Dedifferentiated amniotic fluid mesenchymal stem cell (primary cell): ENCODE measurements at regions not wholly inside any gene's neighbourhood (a gene's known extent, or its start where the extent isn't known, plus 50 kb on each side); places are given as distances from the start of the nearest gene placed in this dataset.
A peak's percentile ranks its signal among the peaks of the same experiment; 100 is the strongest.
"Not testable (repeated sequence)": the region's sequence is repeated elsewhere in the genome, so short reads cannot be mapped to it uniquely, and the experiment has no call there.

Experiments used
- DNase-seq: peaks from one replicate; pipeline ENCODE4 v3.0.0-alpha.2; 2016; ENCODE audit errors: extremely low spot score

DNA sequence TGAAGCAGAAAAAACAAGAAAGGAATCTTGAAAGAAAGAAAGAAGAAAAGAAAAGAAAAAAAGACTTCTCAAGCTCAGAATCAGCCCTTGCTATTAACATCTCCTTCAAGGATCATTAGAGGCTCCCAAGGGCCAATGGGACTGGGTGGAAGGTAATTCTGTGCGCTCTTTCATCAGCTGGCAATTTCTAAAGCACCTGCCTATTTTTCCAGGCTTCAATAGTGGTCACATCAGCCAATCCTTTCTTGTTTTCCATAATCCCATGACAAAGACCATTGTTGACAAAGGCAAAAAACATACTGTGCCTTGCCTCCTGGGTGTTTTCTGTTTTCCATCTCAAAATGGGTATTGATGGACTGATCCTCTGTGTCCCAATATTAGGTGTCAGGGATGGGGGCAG, 88.2 kb upstream of the TSC22D1 start:
- DNase-seq = no peak

DNA sequence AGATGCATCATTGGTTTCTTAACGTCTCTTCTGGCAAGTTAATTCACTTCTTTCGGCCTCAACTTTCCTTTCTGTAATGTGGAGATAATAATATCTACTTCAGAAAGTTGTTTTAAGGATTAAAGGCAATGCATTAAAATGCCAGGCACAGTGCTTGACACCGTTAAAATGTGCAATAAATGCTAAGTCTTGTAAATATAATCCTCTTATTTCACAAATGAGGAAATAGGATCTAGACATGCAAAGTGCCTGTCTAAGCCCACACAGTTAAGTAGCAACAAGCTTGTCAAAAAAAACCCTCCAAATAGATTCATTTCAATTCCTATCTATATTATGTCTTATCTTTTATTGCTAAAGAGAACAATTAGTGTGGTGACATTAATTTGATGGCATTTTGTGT, 86.4 kb upstream of the TSC22D1 start:
- no peak for DNase-seq

GRCh38 chr13:44661936-44662335, 85.8 kb upstream of the TSC22D1 start:
- no peak for DNase-seq

DNA sequence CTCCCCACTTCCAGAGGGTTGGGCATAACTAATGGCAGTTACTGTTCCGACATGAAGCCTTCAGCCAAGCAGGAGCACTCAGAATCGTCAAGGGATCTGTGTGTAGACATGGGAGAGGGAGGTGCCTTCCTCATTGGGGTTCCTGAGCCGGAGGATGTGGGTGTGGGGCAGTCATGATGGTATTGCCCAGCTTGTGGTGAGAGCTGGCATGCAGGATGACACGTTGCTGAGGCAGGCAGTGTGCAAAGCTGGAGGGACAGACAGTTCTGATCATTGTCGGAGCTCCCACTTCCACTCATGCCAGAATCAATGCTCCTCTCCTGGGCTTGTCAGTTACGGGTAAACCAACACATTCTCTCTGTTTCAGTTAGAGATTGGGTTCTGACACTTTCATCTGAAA, 83.9 kb upstream of the TSC22D1 start:
- no peak for DNase-seq

DNA sequence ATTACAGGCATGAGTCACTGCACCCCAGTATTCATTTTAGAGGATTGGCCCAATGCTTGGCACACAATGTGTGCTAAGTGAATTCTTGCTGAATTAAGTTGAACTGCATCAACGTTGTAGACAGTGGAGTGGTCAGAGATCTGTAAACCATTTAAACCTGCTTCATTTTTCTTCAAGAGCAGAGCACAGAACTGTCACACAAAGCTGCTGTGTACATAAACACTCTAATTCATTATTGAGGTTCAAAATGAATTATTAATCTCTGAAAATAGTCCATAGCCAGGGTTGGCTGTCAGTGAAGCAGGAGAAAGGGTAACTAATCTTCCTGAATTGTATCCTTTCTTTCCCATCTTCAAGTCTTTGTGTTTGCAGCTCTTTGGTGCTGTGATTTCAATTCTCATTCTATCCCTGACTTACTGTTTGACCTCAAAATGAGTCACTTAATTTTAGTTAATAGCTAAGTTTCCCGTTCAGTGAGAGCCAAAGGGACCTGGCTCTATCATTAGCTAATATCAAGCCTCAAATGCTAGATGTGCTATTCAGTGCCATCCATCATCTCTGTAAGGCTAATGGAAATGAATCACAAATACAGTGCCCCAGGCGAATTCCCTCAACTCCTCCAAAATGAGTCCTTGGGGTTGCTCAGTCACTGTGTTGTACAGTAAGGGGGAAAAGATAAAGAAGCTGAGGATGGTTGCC, 77.0 kb upstream of the TSC22D1 start:
- DNase-seq = no peak

GRCh38 chr13:44652168-44652567, 76.0 kb upstream of the TSC22D1 start:
- DNase-seq = no peak

DNA sequence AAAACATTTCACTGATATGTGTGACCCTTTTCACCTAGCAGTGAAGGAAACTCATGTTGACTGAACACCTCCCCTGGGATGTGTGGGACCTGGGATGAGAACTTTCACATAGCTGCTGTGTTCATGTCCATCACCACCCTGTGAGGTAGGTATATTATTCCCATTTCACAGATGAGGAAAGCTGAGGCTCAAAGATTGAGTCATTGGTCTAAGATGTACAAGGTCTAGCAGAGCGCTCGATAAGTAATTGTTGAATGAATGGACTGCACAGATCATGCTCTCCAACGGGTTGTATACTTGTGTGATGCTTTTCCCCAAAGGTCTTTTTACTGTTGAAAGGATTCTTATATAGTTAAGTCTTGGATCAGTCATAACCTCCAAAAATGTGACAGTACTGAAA, 75.6 kb upstream of the TSC22D1 start:
- no peak for DNase-seq

- DNase-seq = no peak
These were observed 75.1 kb upstream of the TSC22D1 start for GRCh38 chr13:44651209-44651608.

GRCh38 chr13:44649834-44650233, 73.7 kb upstream of the TSC22D1 start:
- DNase-seq = no peak

DNA sequence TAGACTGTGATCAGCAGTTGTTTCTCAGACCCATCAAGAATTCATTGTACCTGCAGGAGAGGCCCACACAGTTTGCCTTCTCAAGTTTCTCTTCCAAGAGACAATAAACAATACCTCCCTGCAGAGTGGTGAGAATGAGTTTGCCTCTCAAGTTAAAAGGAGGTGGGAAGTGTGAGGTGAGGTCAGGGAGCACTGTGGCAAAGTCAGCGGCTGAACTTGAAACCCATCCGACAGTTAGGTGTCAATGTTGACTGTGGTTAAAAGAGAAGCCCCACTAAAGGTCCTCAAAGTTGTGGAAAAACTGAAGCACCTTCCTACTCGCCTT, 72.9 kb upstream of the TSC22D1 start:
- no peak for DNase-seq

DNA sequence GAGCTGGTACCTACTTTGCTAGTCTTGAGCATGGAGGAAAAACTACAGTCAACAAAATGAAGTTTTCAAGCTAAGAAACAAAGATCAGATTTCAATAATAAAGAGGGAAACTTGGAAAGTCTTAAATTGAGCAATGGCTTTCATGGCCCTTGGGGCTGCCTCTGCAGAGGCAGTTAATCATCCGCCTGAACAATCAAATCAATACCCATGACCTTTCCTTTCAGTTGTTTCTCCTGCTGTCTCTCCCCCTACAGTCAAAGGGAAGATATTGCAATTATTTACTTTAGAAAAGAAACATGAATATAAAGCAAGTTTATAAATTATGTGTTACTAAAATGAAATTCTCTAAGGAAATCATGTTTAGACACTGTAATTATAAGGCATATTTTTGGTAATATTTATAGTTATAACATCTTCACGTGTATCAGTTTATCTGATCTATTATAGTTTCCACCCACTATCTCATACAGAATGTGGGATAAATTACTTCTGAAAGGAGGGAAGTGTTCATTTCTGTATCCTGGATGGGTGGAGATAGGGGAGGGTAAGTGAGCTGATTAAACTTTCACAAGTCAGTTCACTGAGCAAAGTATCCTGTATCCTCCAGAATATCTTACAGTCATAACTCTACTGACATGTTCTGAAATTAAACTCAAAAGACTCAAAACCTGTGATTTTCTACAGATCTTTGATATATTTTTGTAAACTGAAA, 72.4 kb upstream of the TSC22D1 start:
- no peak for DNase-seq

DNA sequence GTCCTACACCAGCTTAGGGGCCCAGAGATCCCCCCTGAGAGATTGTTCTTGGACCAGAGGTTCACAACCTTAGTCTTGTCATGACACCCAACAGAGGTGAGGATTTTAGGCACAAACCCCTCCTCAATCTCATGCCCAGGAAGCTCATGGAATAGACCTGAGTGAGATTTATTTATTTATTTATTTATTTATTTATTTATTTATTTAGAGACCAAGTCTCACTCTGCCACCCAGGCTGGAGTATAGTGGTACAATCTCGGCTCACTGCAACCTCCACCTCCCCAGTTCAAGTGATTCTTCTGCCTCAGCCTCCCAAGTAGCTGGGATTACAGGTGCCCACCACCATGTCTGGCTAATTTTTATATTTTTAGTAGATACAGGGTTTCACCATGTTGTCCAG, 71.4 kb upstream of the TSC22D1 start:
- DNase-seq = not testable (repeated sequence)

GRCh38 chr13:44646044-44646443, 69.9 kb upstream of the TSC22D1 start:
- no peak for DNase-seq

DNA sequence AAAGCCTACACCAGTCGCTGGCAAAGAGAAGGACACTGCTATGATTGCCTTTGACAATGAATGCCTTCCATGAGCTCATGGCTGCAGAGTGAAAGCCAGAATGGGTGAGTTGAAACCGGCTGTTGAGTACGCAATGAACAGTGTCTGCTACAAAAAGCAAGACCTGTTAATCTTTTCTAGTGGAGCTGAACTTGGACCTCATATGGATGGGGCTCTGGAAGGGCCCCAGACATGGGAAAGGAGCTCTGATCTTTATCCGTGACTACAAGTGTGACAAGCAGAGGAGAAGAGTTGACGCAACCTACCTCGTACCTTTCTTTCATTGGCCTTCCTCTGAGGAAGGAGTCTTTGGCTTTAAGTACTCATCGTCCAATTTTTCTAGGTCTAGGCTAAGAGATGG, 67.1 kb upstream of the TSC22D1 start:
- no peak for DNase-seq

GRCh38 chr13:44637581-44637980, 61.5 kb upstream of the TSC22D1 start:
- no peak for DNase-seq

DNA sequence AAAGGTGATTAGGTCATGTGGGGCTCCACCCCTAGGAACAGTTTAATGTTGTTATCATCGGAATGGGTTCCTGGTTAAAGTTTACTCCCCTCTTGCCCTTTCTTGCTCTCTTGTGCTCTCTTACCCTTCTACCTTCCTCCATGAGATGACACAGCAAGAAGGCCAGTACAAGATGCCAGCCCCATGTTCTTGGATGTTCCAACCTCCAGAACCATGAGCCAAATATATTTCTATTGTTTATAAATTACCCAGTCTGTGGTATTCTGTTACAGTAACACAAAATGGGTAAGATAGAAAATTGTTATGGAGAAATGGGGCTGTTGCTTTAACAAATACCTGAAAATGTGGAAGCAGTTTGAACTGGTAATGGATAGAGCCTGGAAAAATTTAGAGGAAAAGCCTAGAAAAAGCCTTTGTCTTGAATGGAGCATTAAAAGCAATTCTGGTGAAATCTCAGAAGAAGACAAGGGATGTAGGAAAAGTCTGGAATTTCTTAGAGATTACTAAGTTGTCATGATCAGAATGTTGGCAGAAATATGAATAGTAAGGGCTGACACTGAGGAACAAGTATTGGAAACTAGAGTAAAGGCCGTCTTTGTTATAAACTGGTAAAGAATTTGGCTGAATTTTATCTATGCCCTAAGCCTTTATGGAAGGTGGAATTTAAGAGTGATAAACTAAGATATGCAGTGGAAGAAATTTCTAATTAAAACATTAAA, 53.5 kb upstream of the TSC22D1 start:
- peak; percentile 83 for DNase-seq

GRCh38 chr13:44628826-44629225, 52.7 kb upstream of the TSC22D1 start:
- DNase-seq = not testable (repeated sequence)

DNA sequence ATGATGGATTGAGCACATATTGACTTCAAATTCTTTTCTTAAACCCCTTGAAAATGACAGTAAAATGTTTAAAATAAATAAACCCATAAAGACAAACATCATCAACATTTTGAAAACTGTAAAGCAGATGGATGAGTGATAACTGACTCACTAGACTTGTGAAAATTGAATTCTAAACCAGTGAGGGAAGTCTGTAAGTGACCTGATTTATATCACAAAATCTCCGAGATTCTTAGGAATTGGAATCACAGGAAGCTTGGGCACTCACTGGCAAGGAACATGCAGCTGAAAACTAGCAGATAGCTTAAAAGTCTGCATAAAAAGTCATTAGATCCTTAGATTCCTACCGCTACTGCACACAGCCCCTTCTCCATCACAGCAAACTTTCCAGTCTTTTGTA, 51.3 kb upstream of the TSC22D1 start:
- DNase-seq = no peak

- no peak for DNase-seq
These were observed 50.0 kb upstream of the TSC22D1 start for GRCh38 chr13:44626176-44626575.
